Glomerular endothelial cell (primary cell): ENCODE measurements at regions not wholly inside any gene's neighbourhood (a gene's known extent, or its start where the extent isn't known, plus 50 kb on each side); places are given as distances from the start of the nearest gene placed in this dataset.
"Not testable (repeated sequence)": the region's sequence is repeated elsewhere in the genome, so short reads cannot be mapped to it uniquely, and the experiment has no call there.

Experiments used
- DNase-seq: peaks from one replicate; pipeline ENCODE4 v3.0.0-alpha.2; 2011; ENCODE audit warnings: low read depth, low spot score; ENCODE audit errors: extremely low read depth

GRCh38 chr1:164343189-164343588, 215.8 kb upstream of the PBX1 start:
- DNase-seq = no peak

GRCh38 chr1:164347980-164348379, 211.0 kb upstream of the PBX1 start:
- no peak for DNase-seq

GRCh38 chr1:164356511-164356910, 202.5 kb upstream of the PBX1 start:
- no peak for DNase-seq

- no peak for DNase-seq
Measured at GRCh38 chr1:164360265-164360664, 198.7 kb upstream of the PBX1 start.

- DNase-seq = no peak
Measured at GRCh38 chr1:164361927-164362326, 197.1 kb upstream of the PBX1 start.

GRCh38 chr1:164363980-164364379, 195.0 kb upstream of the PBX1 start:
- no peak for DNase-seq

- DNase-seq = no peak
Measured at GRCh38 chr1:164366014-164366413, 193.0 kb upstream of the PBX1 start.

GRCh38 chr1:164369698-164370365, 189.2 kb upstream of the PBX1 start:
- DNase-seq = no peak

- no peak for DNase-seq
Measured at GRCh38 chr1:164380893-164381292, 178.1 kb upstream of the PBX1 start.

- no peak for DNase-seq
Measured at GRCh38 chr1:164382384-164382783, 176.6 kb upstream of the PBX1 start.

- DNase-seq = no peak
Measured at GRCh38 chr1:164384262-164384661, 174.7 kb upstream of the PBX1 start.

- DNase-seq = no peak
Measured at GRCh38 chr1:164417016-164417704, 141.8 kb upstream of the PBX1 start.

- DNase-seq = no peak
Measured at GRCh38 chr1:164423136-164423535, 135.8 kb upstream of the PBX1 start.

- DNase-seq = no peak
Measured at GRCh38 chr1:164433141-164433817, 125.7 kb upstream of the PBX1 start.

GRCh38 chr1:164433818-164434170, 125.2 kb upstream of the PBX1 start:
- no peak for DNase-seq

GRCh38 chr1:164440232-164440631, 118.8 kb upstream of the PBX1 start:
- DNase-seq = no peak

GRCh38 chr1:164443166-164443565, 115.8 kb upstream of the PBX1 start:
- DNase-seq = no peak

GRCh38 chr1:164443836-164444235, 115.1 kb upstream of the PBX1 start:
- DNase-seq = no peak

GRCh38 chr1:164446020-164446419, 113.0 kb upstream of the PBX1 start:
- DNase-seq = no peak

GRCh38 chr1:164452549-164452948, 106.4 kb upstream of the PBX1 start:
- DNase-seq = no peak

GRCh38 chr1:164456272-164456671, 102.7 kb upstream of the PBX1 start:
- no peak for DNase-seq

- DNase-seq = not testable (repeated sequence)
Measured at GRCh38 chr1:164459176-164459575, 99.8 kb upstream of the PBX1 start.
